ENCODE measurements at regions not wholly inside any gene's neighbourhood (a gene's known extent, or its start where the extent isn't known, plus 50 kb on each side); places are given as distances from the start of the nearest gene placed in this dataset.

GRCh38 chr3:17972959-17973906, 230.8 kb upstream of the TBC1D5 start:
- DNase-seq = no peak

- DNase-seq = no peak
Observed at GRCh38 chr3:17972476-17972875, 230.0 kb upstream of the TBC1D5 start.

DNA sequence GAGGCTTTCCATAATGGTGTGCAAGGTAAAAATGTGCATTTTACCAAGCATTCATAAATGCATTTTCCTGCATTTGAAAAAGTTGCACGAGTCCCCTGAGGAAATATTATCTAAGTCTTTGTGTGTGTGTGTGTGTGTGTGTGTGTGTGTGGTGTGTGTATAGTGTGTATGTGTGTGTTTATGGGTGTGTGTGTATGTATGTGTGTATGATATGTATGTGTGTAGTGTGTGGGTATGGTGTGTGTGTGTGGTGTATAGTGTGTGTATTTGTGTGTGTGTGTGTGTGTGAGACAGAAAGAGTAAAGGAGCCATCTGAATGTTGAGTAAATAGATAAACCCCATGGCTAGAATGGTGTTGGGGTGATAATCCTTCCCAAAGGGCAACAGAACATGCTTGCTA, 229.6 kb upstream of the TBC1D5 start:
- DNase-seq = no peak

DNA sequence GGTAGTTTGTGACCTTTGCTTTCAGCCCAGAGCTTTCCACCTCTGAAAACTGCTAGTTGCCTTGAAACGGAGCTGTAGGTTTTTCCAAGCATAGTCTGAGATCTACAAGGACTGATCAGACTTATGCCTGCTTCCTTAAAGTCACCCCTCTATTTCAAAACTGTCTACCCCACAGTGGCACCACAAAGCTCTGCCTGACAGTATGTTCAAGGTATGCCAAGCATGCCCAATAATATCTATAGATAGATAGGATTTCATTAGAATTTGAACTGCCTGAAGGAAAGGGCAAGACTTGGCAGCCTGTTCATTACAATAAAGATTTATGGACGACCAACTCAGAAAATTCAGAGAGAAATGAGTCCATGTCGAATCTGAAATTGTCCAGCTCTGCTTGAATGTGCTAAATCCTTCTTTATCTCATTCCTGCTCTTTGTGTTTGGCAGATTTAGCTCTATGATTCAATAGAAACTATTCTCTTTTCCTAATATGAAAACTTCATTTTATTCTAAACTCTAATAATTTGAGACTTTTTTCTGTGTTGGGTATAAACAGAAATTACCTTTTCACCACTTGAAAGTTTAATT, 227.6 kb upstream of the TBC1D5 start:
- DNase-seq = no peak

DNA sequence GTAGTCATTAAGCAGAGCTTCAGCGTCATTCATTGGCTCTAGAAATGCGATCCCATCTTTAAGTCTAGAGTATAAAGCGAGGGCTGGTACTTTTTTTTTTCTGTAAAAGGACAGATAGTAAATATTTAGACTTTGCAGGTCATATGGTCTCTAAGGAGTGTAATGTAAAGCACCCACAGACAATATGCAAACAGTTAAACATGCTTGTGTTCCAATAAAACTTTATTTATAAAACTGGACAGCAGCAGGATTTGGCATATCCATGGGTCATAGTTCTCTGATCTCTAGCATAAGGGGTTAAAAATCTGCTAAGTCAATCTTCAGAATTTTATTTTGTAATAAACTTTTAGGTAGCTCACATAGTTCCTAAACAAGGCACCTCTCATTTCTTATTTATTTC, 226.8 kb upstream of the TBC1D5 start:
- no peak for DNase-seq

- no peak for DNase-seq
Observed at GRCh38 chr3:17967953-17968607, 225.6 kb upstream of the TBC1D5 start.

DNA sequence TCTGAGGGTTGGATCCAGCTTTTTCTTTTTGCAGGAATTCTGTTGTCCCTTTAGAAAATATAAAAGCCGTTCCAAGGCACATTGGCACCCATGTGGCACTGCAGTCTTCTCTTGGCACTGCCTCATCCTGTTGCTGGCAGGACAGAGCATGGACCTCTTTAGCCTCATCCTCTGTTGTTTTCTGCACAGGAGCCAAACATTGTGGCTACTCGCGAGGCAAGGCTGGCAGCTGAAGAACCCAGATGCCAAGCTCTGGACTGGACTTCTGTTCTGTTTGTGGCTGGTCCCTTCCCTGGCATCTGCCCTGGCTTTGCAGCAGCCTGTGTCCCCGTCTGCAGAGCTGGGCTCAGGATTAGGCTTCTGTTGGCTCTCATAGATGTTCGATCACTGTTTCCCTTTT, 224.7 kb upstream of the TBC1D5 start:
- DNase-seq = no peak

DNA sequence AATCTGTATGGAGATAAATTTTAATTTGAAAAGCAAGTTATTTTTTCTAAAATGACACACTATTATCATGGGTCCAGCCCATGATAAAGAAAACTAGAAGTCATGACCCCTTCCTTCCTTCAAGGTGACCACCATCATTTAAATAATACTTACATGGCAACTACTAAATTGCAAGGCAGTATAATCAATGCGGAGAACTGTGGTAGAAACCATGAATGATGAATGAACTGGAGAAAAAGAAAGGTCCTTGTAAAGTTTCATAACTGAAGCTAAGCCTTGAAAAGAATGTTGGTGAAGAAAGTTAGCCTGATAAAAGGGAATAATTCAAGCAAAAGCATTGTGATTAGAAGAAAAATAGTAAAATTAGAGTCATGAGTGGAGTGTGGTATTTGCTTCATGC, 222.9 kb upstream of the TBC1D5 start:
- no peak for DNase-seq

GRCh38 chr3:17964108-17964507, 221.7 kb upstream of the TBC1D5 start:
- no peak for DNase-seq

DNA sequence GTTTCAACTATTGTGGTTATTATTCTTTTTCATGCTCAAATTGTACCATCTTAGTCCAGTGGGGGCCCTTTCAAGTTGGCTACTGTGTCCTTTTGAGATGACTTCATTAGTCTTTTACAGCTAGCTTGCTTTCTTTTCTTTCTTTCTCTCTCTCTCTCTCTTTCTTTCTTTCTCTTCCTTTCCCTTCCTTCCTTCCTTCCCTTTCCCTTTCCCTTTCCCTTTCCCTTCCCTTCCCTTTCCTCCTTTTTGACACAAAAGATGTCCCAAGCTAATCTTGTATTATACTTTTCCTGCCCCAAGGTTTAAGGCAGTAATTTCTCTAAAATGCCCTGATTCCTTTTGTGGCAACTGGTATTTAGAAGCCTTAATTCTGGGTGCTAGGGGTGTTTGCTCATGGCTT, 213.0 kb upstream of the TBC1D5 start:
- no peak for DNase-seq

DNA sequence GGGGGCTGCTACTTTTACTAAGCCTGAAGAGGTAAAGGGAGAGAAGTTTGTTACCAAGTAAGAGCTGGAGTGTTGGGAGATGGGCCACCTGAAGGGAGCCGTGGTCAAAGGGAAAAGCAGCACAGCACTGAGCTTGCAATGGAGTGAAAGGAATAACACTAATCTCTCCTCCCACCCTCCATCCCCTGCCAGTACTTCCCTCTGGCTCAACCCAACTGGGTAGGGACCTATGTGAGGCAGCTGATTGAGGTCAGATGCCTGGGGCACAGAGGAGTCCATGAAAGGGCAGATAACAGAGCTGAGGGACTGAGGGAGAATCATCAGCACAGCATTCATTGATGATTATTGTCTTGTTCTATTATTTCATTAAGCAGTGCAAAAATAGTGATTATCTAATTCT, 212.4 kb upstream of the TBC1D5 start:
- no peak for DNase-seq

DNA sequence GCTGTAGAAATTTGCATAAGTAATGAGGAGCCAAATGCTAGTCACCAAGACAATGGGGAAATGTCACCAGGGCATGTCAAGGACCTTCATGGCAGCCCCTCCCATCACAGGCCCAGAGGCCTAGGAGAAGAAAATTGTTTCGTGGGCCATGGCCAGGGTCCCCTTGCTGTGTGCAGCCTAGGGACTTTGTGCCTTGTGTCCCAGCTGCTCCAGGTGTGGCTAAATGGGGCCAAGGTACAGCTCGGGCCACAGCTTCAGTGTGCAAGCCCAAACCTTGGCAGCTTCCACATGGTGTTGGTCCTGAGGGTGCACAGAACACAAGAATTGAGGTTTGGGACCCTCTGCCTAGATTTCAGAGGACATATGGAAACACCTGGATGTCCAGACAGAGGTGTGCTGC, 208.8 kb upstream of the TBC1D5 start:
- DNase-seq = no peak

DNA sequence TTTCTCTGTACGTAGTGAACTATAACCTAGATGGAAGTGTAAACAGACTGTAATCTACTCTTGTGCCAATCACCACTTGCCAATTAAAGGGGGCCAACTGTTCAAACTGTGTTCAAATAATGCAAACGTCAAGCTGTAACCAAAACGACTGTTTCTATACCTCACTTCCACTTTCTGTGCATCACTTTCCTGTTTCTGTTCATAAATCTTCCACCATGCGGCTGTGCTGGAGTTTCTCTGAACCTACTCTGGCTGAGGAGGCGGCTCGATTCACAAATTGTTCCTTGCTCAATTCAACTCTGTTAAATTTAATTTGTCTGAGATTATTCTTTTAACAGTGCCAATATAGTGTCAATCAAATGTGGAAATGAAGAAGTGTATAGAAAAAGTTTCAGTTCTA, 206.7 kb upstream of the TBC1D5 start:
- no peak for DNase-seq

DNA sequence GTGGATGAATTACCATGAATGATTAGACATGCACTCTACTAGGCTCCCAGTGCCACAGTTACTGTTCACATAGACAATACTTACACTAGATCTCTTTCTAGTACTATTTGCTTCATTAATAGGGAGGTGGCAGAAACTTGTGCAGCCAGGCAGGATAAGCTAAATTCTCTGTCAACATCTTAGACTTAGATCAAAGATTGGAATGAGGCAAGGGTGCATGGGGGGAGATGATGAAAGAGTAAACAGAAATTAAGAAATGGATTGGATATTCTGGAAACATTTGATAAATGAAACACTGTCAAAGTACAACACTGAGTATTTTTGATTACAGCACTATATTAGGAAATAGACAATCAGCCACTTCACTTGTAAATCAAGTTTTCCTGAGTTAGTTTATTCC, 205.4 kb upstream of the TBC1D5 start:
- no peak for DNase-seq

DNA sequence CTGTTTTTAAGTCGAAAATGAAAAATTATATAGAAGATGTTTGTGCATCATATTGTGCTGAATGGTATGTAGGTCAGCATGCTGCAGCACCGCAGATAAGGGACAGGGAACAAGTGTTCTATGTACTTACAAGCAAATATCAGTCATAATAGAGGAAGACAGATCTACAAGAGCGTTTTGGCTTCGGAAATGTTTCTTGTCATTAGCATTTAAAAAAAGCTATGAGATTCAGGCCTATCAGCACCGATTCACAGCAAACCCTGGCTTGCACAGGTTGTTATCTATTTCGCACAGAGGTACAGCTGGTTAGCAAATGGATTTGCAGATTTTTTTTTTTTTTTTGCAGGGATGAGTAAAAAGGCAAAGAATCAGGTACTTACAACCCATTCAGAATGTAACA, 204.2 kb upstream of the TBC1D5 start:
- no peak for DNase-seq

DNA sequence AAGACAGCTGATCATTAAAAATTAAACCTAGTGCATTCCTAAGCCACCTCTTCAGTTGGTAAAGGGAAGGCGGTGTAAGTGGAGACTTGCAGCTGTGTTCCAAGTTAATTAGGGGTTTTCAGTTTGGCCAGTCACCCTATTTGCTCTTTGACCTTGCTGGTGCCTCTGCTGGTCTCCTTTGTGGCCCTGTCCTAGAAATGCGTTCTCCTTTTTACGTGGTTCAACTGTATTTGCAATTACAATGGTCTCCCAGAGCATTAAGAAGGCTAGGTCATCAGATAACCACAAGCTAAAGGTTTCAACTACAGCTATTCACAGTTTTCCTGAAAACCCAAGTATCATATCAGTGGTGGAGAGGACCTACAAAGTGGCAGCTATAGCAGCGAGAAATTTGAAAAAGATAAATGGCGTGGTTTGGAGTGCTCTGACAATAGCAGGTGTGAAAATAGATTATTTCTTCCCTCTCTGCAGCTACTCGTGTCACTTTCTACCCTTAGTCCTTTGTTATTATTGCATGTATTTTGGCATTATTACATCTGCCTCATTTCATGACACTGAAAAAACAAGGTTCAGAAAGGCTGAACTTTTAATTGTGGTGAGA, 203.5 kb upstream of the TBC1D5 start:
- DNase-seq = no peak

DNA sequence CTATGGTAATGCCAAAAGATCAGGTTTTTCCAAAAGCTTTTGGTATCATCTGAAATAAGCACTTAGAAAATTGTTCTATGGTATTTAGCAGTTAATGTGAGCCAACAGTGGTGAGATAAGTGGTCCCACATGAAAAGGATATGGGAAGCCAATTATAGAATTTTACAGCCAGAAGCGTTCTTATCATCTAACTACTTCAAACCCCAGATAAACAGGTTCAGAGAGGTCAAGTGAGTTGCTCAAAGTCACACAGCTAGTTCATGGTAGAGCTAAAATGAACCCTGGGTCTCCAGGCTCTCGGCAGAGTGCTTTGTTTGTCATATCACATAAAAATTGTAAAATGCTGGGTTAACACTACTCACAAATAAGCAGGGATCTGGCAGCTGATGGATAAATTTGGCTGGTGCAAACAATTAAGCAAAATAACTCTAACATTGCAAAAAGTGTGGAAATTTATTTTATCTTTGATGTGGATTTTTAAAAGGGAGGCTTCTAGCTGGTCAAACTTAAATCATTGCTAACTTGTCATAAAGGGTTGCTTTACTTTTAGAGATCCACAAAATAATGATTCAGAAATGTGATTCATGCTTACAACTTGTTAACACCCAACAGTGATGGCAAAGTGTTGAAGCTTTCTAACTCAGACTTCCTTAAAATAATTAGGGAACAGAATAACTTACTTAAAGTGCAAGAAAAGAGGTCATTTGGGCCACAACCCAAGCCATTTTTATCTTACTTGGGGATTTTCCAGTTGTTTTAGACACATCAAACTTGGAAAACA, 202.8 kb upstream of the TBC1D5 start:
- no peak for DNase-seq

- DNase-seq = no peak
Observed at GRCh38 chr3:17942856-17943255, 200.4 kb upstream of the TBC1D5 start.

DNA sequence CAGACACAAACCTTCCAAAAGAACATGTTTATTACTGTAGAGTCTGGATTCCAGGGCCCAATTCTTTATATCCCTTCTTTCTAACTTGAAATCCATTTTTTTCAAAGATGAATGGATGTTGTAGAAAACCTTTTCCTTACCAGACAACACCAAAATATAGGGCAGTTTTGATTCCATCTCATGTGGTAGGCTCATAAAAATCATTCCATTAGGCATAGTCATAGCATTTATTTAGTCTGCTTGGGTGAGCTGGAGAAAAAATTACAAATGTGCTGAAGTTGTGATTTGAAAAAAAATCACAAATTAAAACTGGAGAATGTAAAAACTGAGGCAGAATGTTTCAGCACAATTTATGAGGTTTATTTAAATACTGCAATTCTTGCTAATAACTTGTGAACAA, 199.3 kb upstream of the TBC1D5 start:
- DNase-seq = no peak

DNA sequence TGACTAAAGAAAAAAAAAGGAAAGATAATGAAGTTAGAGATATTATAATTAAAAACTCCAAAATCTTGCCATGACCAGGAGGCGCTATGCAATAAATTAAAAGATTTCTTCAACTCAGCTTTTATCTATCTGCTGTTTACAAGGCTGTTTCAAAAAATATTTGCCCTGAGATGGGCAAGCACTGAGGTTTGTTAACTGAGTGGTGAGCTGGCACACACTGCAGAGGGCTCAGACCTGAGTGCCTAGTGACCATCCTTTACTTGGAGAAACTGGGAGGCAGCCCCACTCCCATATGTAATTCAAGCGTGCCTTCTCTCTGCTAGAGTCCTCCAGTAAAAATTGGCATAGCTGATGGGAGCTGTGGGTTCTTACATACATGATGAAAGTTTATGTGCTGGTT, 198.7 kb upstream of the TBC1D5 start:
- DNase-seq = no peak

DNA sequence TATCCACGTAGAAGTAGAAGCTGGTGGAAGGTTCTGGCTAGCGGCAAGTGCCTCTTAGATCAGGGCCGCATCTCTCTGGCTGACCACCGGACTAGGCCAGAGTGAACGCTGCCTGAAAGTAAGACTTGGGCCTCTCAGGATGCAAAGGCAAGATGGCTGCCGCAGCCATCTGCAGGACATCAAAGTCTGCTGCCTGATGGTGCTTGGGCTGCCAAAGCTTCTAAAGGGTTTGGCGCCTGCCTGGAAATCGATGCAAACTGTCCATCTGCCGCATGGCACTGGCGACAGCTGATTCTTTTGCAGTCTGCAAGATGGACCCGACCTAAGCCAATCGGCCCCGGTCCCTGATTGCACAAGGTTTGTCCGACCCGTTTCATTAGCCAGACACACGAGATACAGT, 196.7 kb upstream of the TBC1D5 start:
- DNase-seq = no peak

- DNase-seq = no peak
Observed at GRCh38 chr3:17938313-17938712, 195.9 kb upstream of the TBC1D5 start.
